G401 (cell line): ENCODE measurements at regions not wholly inside any gene's neighbourhood (a gene's known extent, or its start where the extent isn't known, plus 50 kb on each side); places are given as distances from the start of the nearest gene placed in this dataset.
"Not testable (repeated sequence)": the region's sequence is repeated elsewhere in the genome, so short reads cannot be mapped to it uniquely, and the experiment has no call there.

Experiments used
- DNase-seq: peaks from one replicate; pipeline ENCODE4 v3.0.0-alpha.2; 2015; ENCODE audit warnings: low spot score
- in situ Hi-C: cut with HindIII; loops from 2 replicates; pipeline ENCODE4 v1.10.0; 2016; ENCODE audit warnings: low sequenced_read_pairs, mixed read lengths

DNA sequence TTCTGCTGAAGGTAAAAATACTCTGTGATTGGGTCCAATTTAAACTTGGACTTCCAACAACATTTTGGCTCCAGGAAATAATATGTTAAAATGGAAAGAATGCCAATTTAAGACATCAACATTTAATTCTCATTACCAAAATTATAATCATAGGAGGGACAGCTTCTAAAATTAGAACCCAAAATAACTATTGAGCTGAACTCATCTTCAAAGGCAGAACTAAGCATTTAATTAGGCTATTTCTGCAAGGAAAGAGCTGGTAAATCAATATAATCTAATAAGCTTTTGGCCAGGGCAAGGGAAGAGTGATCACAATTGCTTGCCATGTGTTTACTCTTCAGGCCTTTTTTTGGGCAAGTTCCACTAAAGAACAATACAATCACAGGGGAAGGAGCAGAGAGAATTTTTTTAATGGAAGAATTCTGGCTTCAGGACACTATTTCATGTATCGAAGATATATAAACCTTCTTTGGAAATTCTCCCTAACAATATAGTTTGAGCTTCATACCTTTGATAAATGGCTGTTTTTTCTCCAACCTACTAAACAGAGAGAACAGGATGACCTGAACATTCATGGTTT is 133.1 kb upstream of the PTBP2 start:
- no peak for DNase-seq
- in situ Hi-C loops: no loop called here

GRCh38 chr1:96595530-96595929 is 126.1 kb upstream of the PTBP2 start:
- not testable (repeated sequence) for DNase-seq

DNA sequence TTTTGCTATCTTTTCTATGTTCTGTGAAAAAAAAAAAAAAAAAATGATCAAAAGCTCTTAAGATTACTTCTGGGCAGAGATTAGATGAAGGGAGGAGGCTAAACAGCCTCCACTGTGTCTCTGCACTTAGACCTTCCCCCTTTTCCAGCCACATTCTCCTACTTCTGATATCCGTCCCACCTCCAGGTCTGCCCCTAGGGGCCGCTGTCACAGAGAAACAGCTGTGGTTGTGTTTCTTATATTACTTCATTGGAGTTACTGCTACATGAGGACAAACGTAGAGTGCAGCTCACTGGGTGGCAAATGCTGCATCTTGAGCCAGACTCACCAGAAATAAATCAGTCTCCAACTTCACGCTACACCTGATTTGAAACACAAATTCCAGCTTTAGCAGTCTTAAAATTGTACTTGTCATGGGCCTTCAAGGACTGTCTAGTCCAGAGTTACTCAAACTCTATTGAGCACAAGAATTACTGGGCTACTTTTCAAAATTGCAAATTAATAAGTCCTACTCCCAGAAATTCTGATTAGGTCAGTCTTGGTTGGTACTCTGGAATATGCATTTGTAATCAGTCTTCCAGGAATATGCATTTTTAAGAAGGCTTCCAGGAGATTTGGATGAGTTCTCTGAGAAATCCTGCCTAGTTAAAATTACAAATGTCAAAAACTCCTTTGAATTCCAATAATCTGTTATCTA is 125.2 kb upstream of the PTBP2 start:
- DNase-seq: peak; percentile 12
- in situ Hi-C loops: no loop called here

More at GRCh38 chr1:96595530-96595929, 126.1 kb upstream of the PTBP2 start:
- in situ Hi-C loops: not testable (repeated sequence)

- DNase-seq: no peak
- in situ Hi-C loops: no loop called here
These were observed 124.4 kb upstream of the PTBP2 start for GRCh38 chr1:96597218-96597617.

GRCh38 chr1:96598416-96599168 is 123.0 kb upstream of the PTBP2 start:
- no peak for DNase-seq

DNA sequence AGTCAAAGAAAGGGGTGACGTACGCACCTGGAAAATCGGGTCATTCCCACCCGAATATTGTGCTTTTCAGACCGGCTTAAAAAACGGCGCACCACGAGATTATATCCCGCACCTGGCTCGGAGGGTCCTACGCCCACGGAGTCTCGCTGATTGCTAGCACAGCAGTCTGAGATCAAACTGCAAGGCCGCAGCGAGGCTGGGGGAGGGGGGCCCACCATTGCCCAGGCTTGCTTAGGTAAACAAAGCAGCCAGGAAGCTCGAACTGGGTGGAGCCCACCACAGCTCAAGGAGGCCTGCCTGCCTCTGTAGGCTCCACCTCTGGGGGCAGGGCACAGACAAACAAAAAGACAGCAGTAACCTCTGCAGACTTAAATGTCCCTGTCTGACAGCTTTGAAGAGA is 117.0 kb upstream of the PTBP2 start:
- DNase-seq, in situ Hi-C loops: not testable (repeated sequence)

More at GRCh38 chr1:96598416-96599168, 123.0 kb upstream of the PTBP2 start:
- in situ Hi-C loops: no loop called here

DNA sequence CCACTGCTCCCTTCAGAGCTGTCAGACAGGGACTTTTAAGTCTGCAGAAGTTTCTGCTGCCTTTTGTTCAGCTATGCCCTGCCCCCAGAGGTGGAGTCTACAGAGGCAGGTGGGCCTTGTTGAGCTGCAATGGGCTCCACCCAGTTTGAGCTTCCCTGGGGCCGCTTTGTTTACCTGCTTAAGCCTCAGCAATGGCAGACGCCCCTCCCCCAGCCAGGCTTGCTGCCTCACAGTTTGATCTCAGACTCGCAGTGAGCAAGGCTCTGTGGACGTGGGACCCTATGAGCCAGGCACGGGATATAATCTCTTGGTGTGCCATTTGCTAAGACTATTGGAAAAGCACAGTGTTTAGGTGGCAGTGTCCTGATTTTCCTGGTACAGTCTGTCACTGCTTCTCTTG is 104.2 kb upstream of the PTBP2 start:
- in situ Hi-C loops, DNase-seq: not testable (repeated sequence)

DNA sequence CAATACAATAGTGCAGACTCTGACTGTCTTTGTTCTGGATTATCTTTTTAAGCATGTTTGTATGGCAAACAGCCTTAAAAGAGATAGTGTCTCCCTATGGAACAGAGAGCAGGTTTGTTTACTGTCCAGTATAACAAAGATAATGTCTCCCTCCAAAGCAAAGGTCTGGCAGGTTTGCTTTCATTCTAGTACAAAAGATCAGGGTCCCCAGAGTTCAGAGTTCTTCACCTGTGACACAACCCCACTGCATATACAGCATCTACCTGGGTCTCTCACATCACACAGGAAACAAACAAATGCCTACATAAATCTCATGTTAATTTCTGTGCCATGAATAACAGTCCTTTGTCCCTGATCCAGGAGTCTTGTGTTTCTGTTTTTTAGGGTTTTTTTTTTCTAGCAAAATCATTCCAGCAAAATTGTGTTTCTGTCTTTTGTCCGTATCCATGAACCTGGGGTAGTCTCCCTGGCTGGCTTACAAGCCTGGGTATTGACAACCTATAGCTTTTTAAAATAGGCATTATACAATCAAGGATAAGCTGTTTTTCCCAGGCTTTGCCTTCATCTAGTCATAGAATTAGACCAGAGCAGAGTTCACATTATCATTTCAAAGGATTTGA is 89.4 kb upstream of the PTBP2 start:
- in situ Hi-C loops: no loop called here
- no peak for DNase-seq

DNA sequence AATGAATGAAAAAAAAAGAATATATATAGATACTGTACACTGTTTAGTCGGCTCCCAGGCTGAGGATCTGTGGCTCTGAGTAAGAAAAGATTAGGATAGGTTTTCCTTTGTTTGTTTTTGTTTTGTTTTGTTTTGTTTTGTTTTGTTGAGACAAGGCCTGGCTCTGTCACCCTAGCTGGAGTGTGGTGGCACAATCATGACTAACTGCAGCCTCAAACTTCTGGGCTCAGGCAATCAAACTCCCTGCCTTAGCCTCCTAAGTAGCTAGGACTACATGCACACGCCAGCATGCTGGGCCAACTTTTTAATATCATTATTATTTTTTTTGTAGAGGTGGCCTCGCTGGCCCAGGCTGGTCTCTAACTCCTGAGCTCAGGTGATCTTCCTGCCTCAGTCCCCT is 87.9 kb upstream of the PTBP2 start:
- DNase-seq: no peak
- in situ Hi-C loops: no loop called here

GRCh38 chr1:96634883-96635282 is 86.7 kb upstream of the PTBP2 start:
- in situ Hi-C loops: no loop called here
- no peak for DNase-seq

GRCh38 chr1:96641282-96641681 is 80.3 kb upstream of the PTBP2 start:
- in situ Hi-C loops: no loop called here
- DNase-seq: no peak

GRCh38 chr1:96643519-96643918 is 78.1 kb upstream of the PTBP2 start:
- in situ Hi-C loops: no loop called here

GRCh38 chr1:96649301-96649700 is 72.3 kb upstream of the PTBP2 start:
- DNase-seq: no peak
- in situ Hi-C loops: no loop called here

More at GRCh38 chr1:96643519-96643918, 78.1 kb upstream of the PTBP2 start:
- no peak for DNase-seq

DNA sequence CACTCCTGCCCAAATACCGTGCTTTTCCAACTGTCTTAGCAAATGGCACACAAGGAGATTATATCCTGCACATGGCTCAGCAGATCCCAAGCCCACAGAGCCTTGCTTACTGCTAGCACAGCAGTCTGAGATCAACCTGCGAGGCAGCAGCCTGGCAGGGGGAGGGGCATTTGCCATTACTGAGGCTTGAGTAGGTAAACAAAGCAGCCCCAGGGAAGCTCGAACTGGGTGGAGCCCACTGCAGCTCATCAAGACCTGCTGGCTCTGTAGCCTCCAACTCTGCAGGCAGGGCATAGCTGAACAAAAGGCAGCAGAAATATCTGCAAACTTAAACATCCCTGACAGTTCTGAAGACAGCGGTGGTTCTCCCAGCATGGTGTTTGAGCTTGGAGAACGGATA is 70.1 kb upstream of the PTBP2 start:
- in situ Hi-C loops: no loop called here
- DNase-seq: no peak

GRCh38 chr1:96660051-96660450 is 61.5 kb upstream of the PTBP2 start:
- in situ Hi-C loops: no loop called here
- no peak for DNase-seq

DNA sequence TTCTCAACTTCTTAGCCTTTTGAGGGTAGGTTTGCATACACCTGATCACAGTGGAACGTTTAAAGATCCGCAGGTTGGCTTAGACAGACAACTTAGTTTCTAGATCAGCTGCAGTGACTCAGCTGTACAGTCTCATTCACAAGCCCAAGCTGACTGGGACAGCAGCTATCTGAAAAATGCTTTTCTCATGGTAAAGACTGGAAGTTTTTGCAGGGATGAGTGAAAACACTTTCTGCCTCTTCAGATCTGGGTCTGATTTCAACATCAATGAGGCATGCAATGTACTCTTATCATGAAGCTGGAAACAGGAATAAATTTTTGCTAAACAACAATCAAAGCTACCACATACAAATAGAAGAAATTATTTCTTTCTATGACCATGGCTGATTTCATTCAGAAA is 61.1 kb upstream of the PTBP2 start:
- in situ Hi-C loops: no loop called here
- DNase-seq: no peak
